Astrocyte (in vitro differentiated cells and primary cell): ENCODE measurements at regions not wholly inside any gene's neighbourhood (a gene's known extent, or its start where the extent isn't known, plus 50 kb on each side); places are given as distances from the start of the nearest gene placed in this dataset.
"Not testable (repeated sequence)": the region's sequence is repeated elsewhere in the genome, so short reads cannot be mapped to it uniquely, and the experiment has no call there.

Experiments
- EZH2 ChIP-seq: IDR thresholded peaks from 2 replicates; pipeline ENCODE4 v1.6.1; 2012; ENCODE audit warnings: mild to moderate bottlenecking, low read length, inconsistent platforms; ENCODE audit not compliant: insufficient read depth
- TF ChIP-seq, protein P1 (sequence below): IDR thresholded peaks from 2 replicates; pipeline ENCODE4 v1.5.1; 2011; ENCODE audit warnings: low read depth, mild to moderate bottlenecking, inconsistent platforms, low read length, moderate library complexity; ENCODE audit not compliant: insufficient read depth

DNA sequence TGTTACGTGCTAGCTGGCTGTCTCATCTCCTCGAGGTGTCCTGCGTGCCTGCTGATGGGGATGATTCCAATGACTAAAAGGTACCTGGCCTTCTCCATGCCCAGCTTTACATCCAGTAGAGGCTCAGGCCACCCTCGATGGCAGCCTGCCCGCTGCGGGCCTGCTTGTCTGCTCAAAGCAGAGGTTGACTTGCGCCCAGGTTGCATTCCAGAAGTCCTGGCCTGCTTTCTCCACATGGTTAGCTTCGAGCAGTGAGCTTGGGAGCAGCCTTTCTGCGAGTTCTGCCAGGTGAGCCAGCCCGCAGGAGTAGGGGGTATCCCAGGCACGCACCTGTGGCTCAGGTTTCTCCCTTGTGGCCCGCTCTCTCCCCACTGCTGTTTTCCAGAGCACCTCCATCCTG is 175.0 kb upstream of the PLGLB2 start:
- TF ChIP-seq, protein P1, sequence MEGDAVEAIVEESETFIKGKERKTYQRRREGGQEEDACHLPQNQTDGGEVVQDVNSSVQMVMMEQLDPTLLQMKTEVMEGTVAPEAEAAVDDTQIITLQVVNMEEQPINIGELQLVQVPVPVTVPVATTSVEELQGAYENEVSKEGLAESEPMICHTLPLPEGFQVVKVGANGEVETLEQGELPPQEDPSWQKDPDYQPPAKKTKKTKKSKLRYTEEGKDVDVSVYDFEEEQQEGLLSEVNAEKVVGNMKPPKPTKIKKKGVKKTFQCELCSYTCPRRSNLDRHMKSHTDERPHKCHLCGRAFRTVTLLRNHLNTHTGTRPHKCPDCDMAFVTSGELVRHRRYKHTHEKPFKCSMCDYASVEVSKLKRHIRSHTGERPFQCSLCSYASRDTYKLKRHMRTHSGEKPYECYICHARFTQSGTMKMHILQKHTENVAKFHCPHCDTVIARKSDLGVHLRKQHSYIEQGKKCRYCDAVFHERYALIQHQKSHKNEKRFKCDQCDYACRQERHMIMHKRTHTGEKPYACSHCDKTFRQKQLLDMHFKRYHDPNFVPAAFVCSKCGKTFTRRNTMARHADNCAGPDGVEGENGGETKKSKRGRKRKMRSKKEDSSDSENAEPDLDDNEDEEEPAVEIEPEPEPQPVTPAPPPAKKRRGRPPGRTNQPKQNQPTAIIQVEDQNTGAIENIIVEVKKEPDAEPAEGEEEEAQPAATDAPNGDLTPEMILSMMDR: not testable (repeated sequence)
- not testable (repeated sequence) for TF ChIP-seq EZH2
